ENCODE measurements at regions not wholly inside any gene's neighbourhood (a gene's known extent, or its start where the extent isn't known, plus 50 kb on each side); places are given as distances from the start of the nearest gene placed in this dataset.
A peak's percentile ranks its signal among the peaks of the same experiment; 100 is the strongest.
"Not testable (repeated sequence)": the region's sequence is repeated elsewhere in the genome, so short reads cannot be mapped to it uniquely, and the experiment has no call there.

GRCh38 chr1:187996780-187997179, 1168.0 kb downstream of the PLA2G4A start:
- DNase-seq, result no peak
- no peak overlapping the region for H2AFZ ChIP-seq (ENCODE audit: low read length)
- no peaks in the 10 kb centered on the region for H3F3A ChIP-seq (ENCODE audit: insufficient read depth, low read length)
- no peak for TF ChIP-seq EZH2 (optimal IDR thresholded peaks at IDR 0.05; ENCODE audit: low read depth, low read length)
- TF ChIP-seq EZH2phosphoT487 (IDR thresholded peaks at IDR 0.05; ENCODE audit: low read length), result no peak
- TF ChIP-seq CTCF (IDR thresholded peaks at IDR 0.05; ENCODE audit: low read length), result no peak
- no peaks in the 10 kb centered on the region for H3K79me2 ChIP-seq (ENCODE audit: low read length)
- H3K9me3 ChIP-seq (replicated peaks; ENCODE audit: insufficient read depth, low read length), result no peaks in the 10 kb centered on the region
- no peaks in the 10 kb centered on the region for H4K20me1 ChIP-seq (ENCODE audit: insufficient read depth, low read length)
- H3K9ac ChIP-seq (ENCODE audit: low read length), result no peak overlapping the region
- H3K27ac ChIP-seq (ENCODE audit: low read length), result no peak overlapping the region
- no peak overlapping the region for H3K4me2 ChIP-seq (ENCODE audit: low read depth, low read length)
- H3K4me1 ChIP-seq (ENCODE audit: low read length), result no peaks in the 10 kb centered on the region
- H3K27me3 ChIP-seq (replicated peaks; ENCODE audit: insufficient read depth, low read length), result no peaks in the 10 kb centered on the region
- H3K9me2 ChIP-seq (replicated peaks; ENCODE audit: insufficient read depth, low read length), result no peaks in the 10 kb centered on the region
- no peak overlapping the region for H3K4me3 ChIP-seq (ENCODE audit: low read length)
- no peaks in the 10 kb centered on the region for H3K36me3 ChIP-seq (replicated peaks; ENCODE audit: insufficient read depth, low read length)

- Histone ChIP-seq H3K4me1 (ENCODE audit: low read length) (no peaks in the 10 kb centered on the region), H3K9ac (ENCODE audit: low read length) (no peak overlapping the region), H3K36me3 (replicated peaks; ENCODE audit: insufficient read depth, low read length) (no peaks in the 10 kb centered on the region), H3K27ac (ENCODE audit: low read length) (no peak overlapping the region), H2AFZ (ENCODE audit: low read length) (no peak overlapping the region), H3K79me2 (ENCODE audit: low read length) (no peaks in the 10 kb centered on the region), H3K9me2 (replicated peaks; ENCODE audit: insufficient read depth, low read length) (no peaks in the 10 kb centered on the region), H3K4me3 (ENCODE audit: low read length) (no peak overlapping the region), H3K27me3 (replicated peaks; ENCODE audit: insufficient read depth, low read length) (no peaks in the 10 kb centered on the region), H3K4me2 (ENCODE audit: low read depth, low read length) (no peak overlapping the region), H3K9me3 (replicated peaks; ENCODE audit: insufficient read depth, low read length) (no peaks in the 10 kb centered on the region), H4K20me1 (ENCODE audit: insufficient read depth, low read length) (no peaks in the 10 kb centered on the region), H3F3A (ENCODE audit: insufficient read depth, low read length) (no peaks in the 10 kb centered on the region)
- DNase-seq, result no peak
- no peak for TF ChIP-seq CTCF (IDR thresholded peaks at IDR 0.05; ENCODE audit: low read length)
- TF ChIP-seq EZH2phosphoT487 (IDR thresholded peaks at IDR 0.05; ENCODE audit: low read length), result no peak
- no peak for TF ChIP-seq EZH2 (optimal IDR thresholded peaks at IDR 0.05; ENCODE audit: low read depth, low read length)
Measured at GRCh38 chr1:187999973-188000372, 1171.2 kb downstream of the PLA2G4A start.

GRCh38 chr1:188003687-188004086, 1174.9 kb downstream of the PLA2G4A start:
- not testable (repeated sequence) for H3K36me3 ChIP-seq (replicated peaks; ENCODE audit: insufficient read depth, low read length); H4K20me1 ChIP-seq (ENCODE audit: insufficient read depth, low read length); H3K9ac ChIP-seq (ENCODE audit: low read length); H3K4me3 ChIP-seq (ENCODE audit: low read length); H3K79me2 ChIP-seq (ENCODE audit: low read length); H3F3A ChIP-seq (ENCODE audit: insufficient read depth, low read length); H3K9me2 ChIP-seq (replicated peaks; ENCODE audit: insufficient read depth, low read length); H3K27ac ChIP-seq (ENCODE audit: low read length); H3K9me3 ChIP-seq (replicated peaks; ENCODE audit: insufficient read depth, low read length); H3K27me3 ChIP-seq (replicated peaks; ENCODE audit: insufficient read depth, low read length); H3K4me1 ChIP-seq (ENCODE audit: low read length)
- DNase-seq, result peak; percentile 45
- H2AFZ ChIP-seq (ENCODE audit: low read length), result peak overlapping the region; percentile 29; the same call in 1 of the 2 replicates
- peak overlapping the region; percentile 19; the same call in 1 of the 2 replicates for H3K4me2 ChIP-seq (ENCODE audit: low read depth, low read length)

GRCh38 chr1:188004849-188005248, 1176.1 kb downstream of the PLA2G4A start:
- Histone ChIP-seq H3K9ac (ENCODE audit: low read length) (no peak overlapping the region), H3K27me3 (replicated peaks; ENCODE audit: insufficient read depth, low read length) (no peaks in the 10 kb centered on the region), H3K4me2 (ENCODE audit: low read depth, low read length) (no peak overlapping the region), H4K20me1 (ENCODE audit: insufficient read depth, low read length) (no peaks in the 10 kb centered on the region), H3K27ac (ENCODE audit: low read length) (no peak overlapping the region), H3K9me3 (replicated peaks; ENCODE audit: insufficient read depth, low read length) (no peaks in the 10 kb centered on the region), H3K4me3 (ENCODE audit: low read length) (no peak overlapping the region), H3K36me3 (replicated peaks; ENCODE audit: insufficient read depth, low read length) (no peaks in the 10 kb centered on the region), H3K4me1 (ENCODE audit: low read length) (no peaks in the 10 kb centered on the region), H3F3A (ENCODE audit: insufficient read depth, low read length) (no peaks in the 10 kb centered on the region), H2AFZ (ENCODE audit: low read length) (no peak overlapping the region), H3K9me2 (replicated peaks; ENCODE audit: insufficient read depth, low read length) (no peaks in the 10 kb centered on the region), H3K79me2 (ENCODE audit: low read length) (no peaks in the 10 kb centered on the region)
- DNase-seq, result no peak
- TF ChIP-seq CTCF (IDR thresholded peaks at IDR 0.05; ENCODE audit: low read length) (no peak), EZH2 (optimal IDR thresholded peaks at IDR 0.05; ENCODE audit: low read depth, low read length) (no peak), EZH2phosphoT487 (IDR thresholded peaks at IDR 0.05; ENCODE audit: low read length) (no peak)

Measured in MM.1S (cell line).